ENCODE measurements at regions not wholly inside any gene's neighbourhood (a gene's known extent, or its start where the extent isn't known, plus 50 kb on each side); places are given as distances from the start of the nearest gene placed in this dataset.

- TF ChIP-seq CTCF (conservative IDR thresholded peaks at IDR 0.05; ENCODE audit: low read depth, low read length), result no peak
- TF ChIP-seq EZH2phosphoT487 (IDR thresholded peaks at IDR 0.05; ENCODE audit: borderline replicate concordance, low read length), result no peak
Measured at GRCh38 chr13:58025821-58026220, 394.3 kb downstream of the PCDH17 start.
